Lower lobe of right lung (tissue), 2 donors: ENCODE measurements at regions not wholly inside any gene's neighbourhood (a gene's known extent, or its start where the extent isn't known, plus 50 kb on each side); places are given as distances from the start of the nearest gene placed in this dataset.

Experiments used
- ATAC-seq, 2 donors: fragments of 200-7000 bp; cut with Tn5 transposase; one replicate each; pipeline ENCODE4 v1.9.1; 2020 to 2022; ENCODE audit warnings: mild to moderate bottlenecking in 2 of 2, moderate library complexity in 2 of 2
- DNase-seq: peaks from one replicate; pipeline ENCODE4 v3.0.0-alpha.2; 2020
- H3K27ac ChIP-seq: fragments of 200-600 bp; one replicate; pipeline ENCODE4 v1.8.0; 2022
- H3K27me3 ChIP-seq: fragments of 200-600 bp; one replicate; pipeline ENCODE4 v1.8.0; 2022; ENCODE audit warnings: low read depth
- H3K36me3 ChIP-seq: fragments of 200-600 bp; one replicate; pipeline ENCODE4 v1.8.0; 2022; ENCODE audit warnings: mild to moderate bottlenecking
- H3K4me1 ChIP-seq: fragments of 200-600 bp; one replicate; pipeline ENCODE4 v1.8.0; 2022
- H3K4me3 ChIP-seq: fragments of 200-600 bp; one replicate; pipeline ENCODE4 v1.8.0; 2022; ENCODE audit warnings: mild to moderate bottlenecking
- H3K9me3 ChIP-seq: fragments of 200-600 bp; one replicate; pipeline ENCODE4 v1.8.0; 2022
- CTCF ChIP-seq: fragments of 200-600 bp; IDR thresholded peaks from one replicate; pipeline ENCODE4 v1.8.0; 2022; ENCODE audit warnings: antibody characterized with exemption, mild to moderate bottlenecking
- intact Hi-C: fragments of 100-400 bp; cut with DNase I; formaldehyde crosslinking; loops from one replicate; pipeline ENCODE4 v1.11.0; 2022
- donor health status: DM: no; HTN: yes; CAD: no; lungs with severe emphysema.

- Histone ChIP-seq H3K4me3 (no peak overlapping the region), H3K36me3 (no peaks in the 10 kb centered on the region), H3K27ac (no peak overlapping the region), H3K4me1 (no peaks in the 10 kb centered on the region), H3K9me3 (no peaks in the 10 kb centered on the region), H3K27me3 (no peaks in the 10 kb centered on the region)
- ATAC-seq (no peak), DNase-seq (no peak)
- intact Hi-C loops = no loop called here
- no peak for TF ChIP-seq CTCF
These were observed 388.4 kb upstream of the PTGER4 start for GRCh38 chr5:40291338-40291737.

GRCh38 chr5:40288800-40289485 is 390.8 kb upstream of the PTGER4 start:
- intact Hi-C loops = no loop called here
- no peaks in the 10 kb centered on the region for H3K4me1 ChIP-seq
- no peaks in the 10 kb centered on the region for H3K36me3 ChIP-seq
- ATAC-seq = no peak
- no peak overlapping the region for H3K27ac ChIP-seq
- no peaks in the 10 kb centered on the region for H3K27me3 ChIP-seq
- DNase-seq = no peak
- H3K9me3 ChIP-seq = no peaks in the 10 kb centered on the region
- no peak for TF ChIP-seq CTCF
- H3K4me3 ChIP-seq = no peak overlapping the region

GRCh38 chr5:40284863-40285262 is 394.9 kb upstream of the PTGER4 start:
- Histone ChIP-seq H3K4me3 (no peak overlapping the region), H3K9me3 (no peaks in the 10 kb centered on the region), H3K4me1 (no peaks in the 10 kb centered on the region), H3K27ac (no peak overlapping the region), H3K36me3 (no peaks in the 10 kb centered on the region), H3K27me3 (no peaks in the 10 kb centered on the region)
- no peak for TF ChIP-seq CTCF
- intact Hi-C loops = no loop called here
- ATAC-seq (no peak), DNase-seq (no peak)

- DNase-seq (no peak), ATAC-seq (no peak)
- H3K4me1 ChIP-seq = no peaks in the 10 kb centered on the region
- H3K4me3 ChIP-seq = no peak overlapping the region
- no peak for TF ChIP-seq CTCF
- no peaks in the 10 kb centered on the region for H3K9me3 ChIP-seq
- no peak overlapping the region for H3K27ac ChIP-seq
- no peaks in the 10 kb centered on the region for H3K27me3 ChIP-seq
- intact Hi-C loops = no loop called here
- H3K36me3 ChIP-seq = no peaks in the 10 kb centered on the region
These were observed 400.8 kb upstream of the PTGER4 start for GRCh38 chr5:40278881-40279280.

GRCh38 chr5:40277161-40277906 is 402.4 kb upstream of the PTGER4 start:
- no peak for TF ChIP-seq CTCF
- intact Hi-C loops = no loop called here
- Histone ChIP-seq H3K27me3 (no peaks in the 10 kb centered on the region), H3K4me1 (no peaks in the 10 kb centered on the region), H3K9me3 (no peaks in the 10 kb centered on the region), H3K36me3 (no peaks in the 10 kb centered on the region), H3K4me3 (no peak overlapping the region), H3K27ac (no peak overlapping the region)
- DNase-seq = no peak
- ATAC-seq = peak in 1 of 2 donors; percentile 26
